22Rv1 (cell line): ENCODE measurements at regions not wholly inside any gene's neighbourhood (a gene's known extent, or its start where the extent isn't known, plus 50 kb on each side); places are given as distances from the start of the nearest gene placed in this dataset.

Experiments
- CTCF ChIP-seq: fragments of 450-650 bp; IDR thresholded peaks from 2 replicates; pipeline ENCODE4 v1.5.1; 2017; ENCODE audit warnings: mild to moderate bottlenecking
- ZFX ChIP-seq: fragments of 450-650 bp; IDR thresholded peaks from 2 replicates; pipeline ENCODE4 v1.6.1; 2017; ENCODE audit warnings: antibody characterized with exemption, borderline replicate concordance

- TF ChIP-seq CTCF (no peak), ZFX (no peak)
Observed at GRCh38 chr14:43464968-43465367, 1042.1 kb downstream of the FSCB start.
